K562 (cell line): ENCODE measurements at regions not wholly inside any gene's neighbourhood (a gene's known extent, or its start where the extent isn't known, plus 50 kb on each side); places are given as distances from the start of the nearest gene placed in this dataset.

Experiments
- ATAC-seq: fragments of 200-7000 bp; cut with Tn5 transposase; 3 replicates; pipeline ENCODE4 v1.9.1; 2020; ENCODE audit warnings: moderate library complexity
- BruUV-seq: library from RNA; stranded (reverse); fragments of 400-500 nt; replicated peaks from 2 replicates; lab custom pipeline; 2021; lab: Mats Ljungman, UMichigan
- CTCF ChIA-PET: fragments of 300-600 bp; formaldehyde crosslinking; extraction: SDS; loops from one replicate; lab custom pipeline; 2021; ENCODE audit warnings: low intra/inter-chr PET ratio; lab: Yijun Ruan, JAX
- POLR2A ChIA-PET: fragments of 300-600, 350-650 bp; sonication (Branson Sonifier 250); formaldehyde crosslinking; extraction: SDS; loops from one replicate; lab custom pipeline; 2021; ENCODE audit warnings: antibody characterized with exemption, inconsistent platforms; lab: Yijun Ruan, JAX
- DNase-seq, 4 experiments: peaks; one replicate each; pipeline versions ENCODE4 v3.0.0 to v3.0.0-alpha.2; 2011 to 2018; ENCODE audit warnings: low spot score in 3 of 4, mixed read lengths in 3 of 4; ENCODE audit errors: extremely low read depth in 1 of 4
- FAIRE-seq: peaks from 2 replicates; lab custom pipeline; 2011; peaks lifted over from hg19 to GRCh38; lab: Jason Lieb, UNC
- H2AFZ ChIP-seq: 2 replicates; pipeline ENCODE4 v1.6.0; 2011; ENCODE audit warnings: low read depth, low read length, control low read depth, inconsistent platforms
- H3K27ac ChIP-seq: fragments of 200-600 bp; 3 replicates; pipeline ENCODE4 v1.8.0; 2011; ENCODE audit warnings: low read depth, mild to moderate bottlenecking, control low read depth, inconsistent platforms, low read length, moderate library complexity, mixed read lengths; ENCODE audit errors: extremely low read depth
- H3K27me3 ChIP-seq, 2 experiments: fragments of 300-600 bp in 1 of 2; 2 replicates in 1 of 2; 3 replicates in 1 of 2; pipeline versions ENCODE4 v1.6.0 to v1.8.0; 2011; ENCODE audit warnings: inconsistent platforms in 2 of 2, low read length in 2 of 2, mild to moderate bottlenecking in 1 of 2, mixed read lengths in 1 of 2, moderate library complexity in 1 of 2; ENCODE audit not compliant: control insufficient read depth in 2 of 2, insufficient read depth in 2 of 2
- H3K36me3 ChIP-seq: fragments of 300-600 bp; 3 replicates; pipeline ENCODE4 v1.8.0; 2011; ENCODE audit warnings: mild to moderate bottlenecking, low read length, inconsistent platforms; ENCODE audit not compliant: control insufficient read depth, insufficient read depth
- H3K4me1 ChIP-seq, 2 experiments: fragments of 200-600 bp in 1 of 2; replicated peaks in 1 of 2; 2 replicates in 1 of 2; 3 replicates in 1 of 2; pipeline versions ENCODE4 v1.5.1 to v1.8.0; 2011; ENCODE audit warnings: inconsistent platforms in 2 of 2, low read length in 2 of 2, mild to moderate bottlenecking in 1 of 2, mixed read lengths in 1 of 2, moderate library complexity in 1 of 2; ENCODE audit not compliant: control insufficient read depth in 2 of 2, insufficient read depth in 2 of 2
- H3K4me2 ChIP-seq: 2 replicates; pipeline ENCODE4 v1.6.1; 2011; ENCODE audit warnings: low read length, control low read depth, inconsistent platforms, mixed read lengths; ENCODE audit not compliant: insufficient read depth
- H3K4me3 ChIP-seq: fragments of 200-600 bp; sonication (generic), shearing (Covaris generic); 2 replicates; pipeline ENCODE4 v1.5.1; 2016; ENCODE audit warnings: control low read depth, inconsistent platforms
- H3K79me2 ChIP-seq: fragments of 200-600 bp; 3 replicates; pipeline ENCODE4 v1.8.0; 2011; ENCODE audit warnings: low read length, inconsistent platforms; ENCODE audit not compliant: control insufficient read depth, insufficient read depth
- H3K9ac ChIP-seq, 2 experiments: 2 replicates each; pipeline versions ENCODE4 v1.6.0 to v1.6.1; 2011; ENCODE audit warnings: low read depth in 2 of 2, low read length in 2 of 2, control low read depth in 1 of 2, inconsistent platforms in 1 of 2, mild to moderate bottlenecking in 1 of 2, mixed read lengths in 1 of 2; ENCODE audit not compliant: insufficient read depth in 1 of 2
- H3K9me1 ChIP-seq: one replicate; pipeline ENCODE4 v1.6.0; 2011; ENCODE audit warnings: inconsistent platforms, mild to moderate bottlenecking, low read length, moderate library complexity; ENCODE audit not compliant: control insufficient read depth, insufficient read depth
- H3K9me3 ChIP-seq: replicated peaks from 2 replicates; pipeline ENCODE4 v1.5.1; 2011; ENCODE audit warnings: low read depth, low read length, inconsistent platforms; ENCODE audit not compliant: control insufficient read depth, insufficient read depth
- H4K20me1 ChIP-seq: replicated peaks from 2 replicates; pipeline ENCODE4 v1.6.1; 2011; ENCODE audit warnings: low read length, inconsistent platforms, mixed read lengths; ENCODE audit not compliant: control insufficient read depth, insufficient read depth
- BRCA1 ChIP-seq, 2 experiments: fragments of 450-650 bp in 1 of 2; sonication (generic) in 1 of 2; formaldehyde crosslinking in 1 of 2; IDR thresholded peaks; 2 replicates each; pipeline versions ENCODE4 v1.5.0 to v1.6.1; 2017 to 2020; ENCODE audit warnings: mild to moderate bottlenecking in 1 of 2, missing genetic modification reagents in 1 of 2
- DPF2 ChIP-seq: fragments of 450-650 bp; IDR thresholded peaks from 2 replicates; pipeline ENCODE4 v1.6.1; 2016
- EWSR1 ChIP-seq: fragments of 450-650 bp; IDR thresholded peaks from 2 replicates; pipeline ENCODE4 v1.6.1; 2018; ENCODE audit warnings: borderline replicate concordance, mild to moderate bottlenecking, low read depth, moderate library complexity; ENCODE audit not compliant: partially characterized antibody
- HMG20A ChIP-seq: fragments of 450-650 bp; formaldehyde crosslinking; conservative IDR thresholded peaks from 2 replicates; pipeline ENCODE4 v1.4.0; 2020; ENCODE audit warnings: mild to moderate bottlenecking, mixed read lengths
- KLF16 ChIP-seq: IDR thresholded peaks from 2 replicates; pipeline ENCODE4 v1.6.1; 2016; ENCODE audit warnings: antibody characterized with exemption
- MAZ ChIP-seq, 2 experiments: fragments of 450-650 bp in 1 of 2; sonication (generic) in 1 of 2; formaldehyde crosslinking; IDR thresholded peaks in 1 of 2; conservative IDR thresholded peaks in 1 of 2; 2 replicates each; pipeline versions ENCODE4 v1.4.0 to v1.5.0; 2020; ENCODE audit warnings: mild to moderate bottlenecking in 1 of 2, missing genetic modification reagents in 1 of 2
- PHTF2 ChIP-seq: fragments of 250-450 bp; sonication (Bioruptor Pico); IDR thresholded peaks from 2 replicates; pipeline ENCODE4 v1.5.0; 2021; ENCODE audit warnings: mild to moderate bottlenecking
- SAFB ChIP-seq: fragments of 200-400 bp; formaldehyde crosslinking; IDR thresholded peaks from 2 replicates; pipeline ENCODE4 v1.6.1; 2017; ENCODE audit warnings: low read depth, low read length, borderline replicate concordance
- SREBF1 ChIP-seq: fragments of 150-350 bp; IDR thresholded peaks from 2 replicates; pipeline ENCODE4 v1.6.1; 2014; ENCODE audit warnings: antibody characterized with exemption, low read depth, low read length, borderline replicate concordance
- STAG1 ChIP-seq: sonication (generic); formaldehyde crosslinking; IDR thresholded peaks from 2 replicates; pipeline ENCODE4 v1.5.0; 2020; ENCODE audit warnings: missing genetic modification reagents, borderline replicate concordance
- ZNF124 ChIP-seq: sonication (generic); formaldehyde crosslinking; IDR thresholded peaks from 2 replicates; pipeline ENCODE4 v1.8.1; 2022; ENCODE audit warnings: missing genetic modification reagents
- ZNF165 ChIP-seq: fragments of 250-450 bp; sonication (Bioruptor Pico); IDR thresholded peaks from 2 replicates; pipeline ENCODE4 v1.4.0; 2020; ENCODE audit warnings: borderline replicate concordance
- ZNF79 ChIP-seq: fragments of 250-450 bp; sonication (Bioruptor Pico); IDR thresholded peaks from 2 replicates; pipeline ENCODE4 v1.4.0; 2020; ENCODE audit warnings: low read depth, mild to moderate bottlenecking, moderate library complexity
- WGBS: fragments of 100-300 bp; shearing (Covaris generic); methylation state at CpG from one replicate; pipeline ENCODE4 v1.1.6; 2016; ENCODE audit warnings: low coverage, mixed read lengths; ENCODE audit not compliant: insufficient coverage; ENCODE audit errors: missing lambda C conversion rate; 5-methylcytosine and 5-hydroxymethylcytosine counted together
- in situ Hi-C: fragments of 300-500 bp; cut with MboI; formaldehyde crosslinking; loops from 4 replicates; pipeline ENCODE4 v1.15.0; 2018; ENCODE audit warnings: inconsistent platforms, mixed read lengths
- intact Hi-C: fragments of 100-400 bp; cut with micrococcal nuclease; formaldehyde crosslinking; loops from 2 replicates; pipeline ENCODE4 v1.14.2; 2022
- TF ChIP-seq, protein P1 (sequence below): fragments of 450-650 bp; IDR thresholded peaks from 2 replicates; pipeline ENCODE4 v1.6.1; 2016; ENCODE audit warnings: mild to moderate bottlenecking, moderate library complexity

DNA sequence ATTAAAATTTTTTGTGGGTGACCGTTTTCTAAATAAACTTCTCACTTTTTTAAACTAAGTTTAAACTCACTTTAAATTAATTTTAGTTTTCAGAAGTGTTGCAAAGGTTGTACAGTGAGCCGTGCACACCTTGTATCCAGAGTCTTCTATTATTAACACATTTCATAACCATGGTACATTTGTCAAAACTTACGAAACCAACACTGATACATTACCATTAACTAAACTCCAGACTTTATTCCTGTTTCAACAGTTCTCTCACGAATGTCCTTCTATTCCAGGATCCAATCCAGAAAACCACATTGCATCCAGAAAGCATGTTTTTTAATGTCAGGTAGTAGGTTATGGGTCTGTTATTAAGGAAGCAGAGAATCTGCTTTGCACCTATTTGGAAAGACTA, 319.9 kb downstream of the CBLN4 start:
- CTCF ChIA-PET, result no interaction called here
- POLR2A ChIA-PET, result no interaction called here
- 2% methylated on average over 4 of the region's 4 CpGs for WGBS
- Histone ChIP-seq H3K9ac (no peak overlapping the region), H3K79me2 (no peaks in the 10 kb centered on the region), H3K36me3 (no peaks in the 10 kb centered on the region), H3K4me3 (no peak overlapping the region), H3K9me1 (no peaks in the 10 kb centered on the region), H3K27me3 (no peaks in the 10 kb centered on the region), H4K20me1 (no peaks in the 10 kb centered on the region), H3K4me1 (no peaks in the 10 kb centered on the region), H3K27ac (no peak overlapping the region), H3K4me2 (no peak overlapping the region), H3K9me3 (no peaks in the 10 kb centered on the region), H2AFZ (no peak overlapping the region)
- DNase-seq, result no peak
- no TSS peak for BruUV-seq
- ATAC-seq, result no peak
- no peak for FAIRE-seq
- in situ Hi-C loops, result no loop called here
- intact Hi-C loops, result no loop called here
- no peak for TF ChIP-seq EWSR1
- no peak for TF ChIP-seq ZNF124 (CRISPR knock-in tag)
- no peak for TF ChIP-seq MAZ (CRISPR knock-in tag; conservative IDR thresholded peaks at IDR 0.05 in 1 of 2, IDR thresholded peaks at IDR 0.05 in 1 of 2)
- no peak for TF ChIP-seq PHTF2 (CRISPR knock-in tag)
- TF ChIP-seq SREBF1, result no peak
- TF ChIP-seq ZNF165, result no peak
- no peak for TF ChIP-seq KLF16
- no peak for TF ChIP-seq STAG1 (CRISPR knock-in tag)
- TF ChIP-seq HMG20A (CRISPR knock-in tag), result no peak
- TF ChIP-seq, protein P1, sequence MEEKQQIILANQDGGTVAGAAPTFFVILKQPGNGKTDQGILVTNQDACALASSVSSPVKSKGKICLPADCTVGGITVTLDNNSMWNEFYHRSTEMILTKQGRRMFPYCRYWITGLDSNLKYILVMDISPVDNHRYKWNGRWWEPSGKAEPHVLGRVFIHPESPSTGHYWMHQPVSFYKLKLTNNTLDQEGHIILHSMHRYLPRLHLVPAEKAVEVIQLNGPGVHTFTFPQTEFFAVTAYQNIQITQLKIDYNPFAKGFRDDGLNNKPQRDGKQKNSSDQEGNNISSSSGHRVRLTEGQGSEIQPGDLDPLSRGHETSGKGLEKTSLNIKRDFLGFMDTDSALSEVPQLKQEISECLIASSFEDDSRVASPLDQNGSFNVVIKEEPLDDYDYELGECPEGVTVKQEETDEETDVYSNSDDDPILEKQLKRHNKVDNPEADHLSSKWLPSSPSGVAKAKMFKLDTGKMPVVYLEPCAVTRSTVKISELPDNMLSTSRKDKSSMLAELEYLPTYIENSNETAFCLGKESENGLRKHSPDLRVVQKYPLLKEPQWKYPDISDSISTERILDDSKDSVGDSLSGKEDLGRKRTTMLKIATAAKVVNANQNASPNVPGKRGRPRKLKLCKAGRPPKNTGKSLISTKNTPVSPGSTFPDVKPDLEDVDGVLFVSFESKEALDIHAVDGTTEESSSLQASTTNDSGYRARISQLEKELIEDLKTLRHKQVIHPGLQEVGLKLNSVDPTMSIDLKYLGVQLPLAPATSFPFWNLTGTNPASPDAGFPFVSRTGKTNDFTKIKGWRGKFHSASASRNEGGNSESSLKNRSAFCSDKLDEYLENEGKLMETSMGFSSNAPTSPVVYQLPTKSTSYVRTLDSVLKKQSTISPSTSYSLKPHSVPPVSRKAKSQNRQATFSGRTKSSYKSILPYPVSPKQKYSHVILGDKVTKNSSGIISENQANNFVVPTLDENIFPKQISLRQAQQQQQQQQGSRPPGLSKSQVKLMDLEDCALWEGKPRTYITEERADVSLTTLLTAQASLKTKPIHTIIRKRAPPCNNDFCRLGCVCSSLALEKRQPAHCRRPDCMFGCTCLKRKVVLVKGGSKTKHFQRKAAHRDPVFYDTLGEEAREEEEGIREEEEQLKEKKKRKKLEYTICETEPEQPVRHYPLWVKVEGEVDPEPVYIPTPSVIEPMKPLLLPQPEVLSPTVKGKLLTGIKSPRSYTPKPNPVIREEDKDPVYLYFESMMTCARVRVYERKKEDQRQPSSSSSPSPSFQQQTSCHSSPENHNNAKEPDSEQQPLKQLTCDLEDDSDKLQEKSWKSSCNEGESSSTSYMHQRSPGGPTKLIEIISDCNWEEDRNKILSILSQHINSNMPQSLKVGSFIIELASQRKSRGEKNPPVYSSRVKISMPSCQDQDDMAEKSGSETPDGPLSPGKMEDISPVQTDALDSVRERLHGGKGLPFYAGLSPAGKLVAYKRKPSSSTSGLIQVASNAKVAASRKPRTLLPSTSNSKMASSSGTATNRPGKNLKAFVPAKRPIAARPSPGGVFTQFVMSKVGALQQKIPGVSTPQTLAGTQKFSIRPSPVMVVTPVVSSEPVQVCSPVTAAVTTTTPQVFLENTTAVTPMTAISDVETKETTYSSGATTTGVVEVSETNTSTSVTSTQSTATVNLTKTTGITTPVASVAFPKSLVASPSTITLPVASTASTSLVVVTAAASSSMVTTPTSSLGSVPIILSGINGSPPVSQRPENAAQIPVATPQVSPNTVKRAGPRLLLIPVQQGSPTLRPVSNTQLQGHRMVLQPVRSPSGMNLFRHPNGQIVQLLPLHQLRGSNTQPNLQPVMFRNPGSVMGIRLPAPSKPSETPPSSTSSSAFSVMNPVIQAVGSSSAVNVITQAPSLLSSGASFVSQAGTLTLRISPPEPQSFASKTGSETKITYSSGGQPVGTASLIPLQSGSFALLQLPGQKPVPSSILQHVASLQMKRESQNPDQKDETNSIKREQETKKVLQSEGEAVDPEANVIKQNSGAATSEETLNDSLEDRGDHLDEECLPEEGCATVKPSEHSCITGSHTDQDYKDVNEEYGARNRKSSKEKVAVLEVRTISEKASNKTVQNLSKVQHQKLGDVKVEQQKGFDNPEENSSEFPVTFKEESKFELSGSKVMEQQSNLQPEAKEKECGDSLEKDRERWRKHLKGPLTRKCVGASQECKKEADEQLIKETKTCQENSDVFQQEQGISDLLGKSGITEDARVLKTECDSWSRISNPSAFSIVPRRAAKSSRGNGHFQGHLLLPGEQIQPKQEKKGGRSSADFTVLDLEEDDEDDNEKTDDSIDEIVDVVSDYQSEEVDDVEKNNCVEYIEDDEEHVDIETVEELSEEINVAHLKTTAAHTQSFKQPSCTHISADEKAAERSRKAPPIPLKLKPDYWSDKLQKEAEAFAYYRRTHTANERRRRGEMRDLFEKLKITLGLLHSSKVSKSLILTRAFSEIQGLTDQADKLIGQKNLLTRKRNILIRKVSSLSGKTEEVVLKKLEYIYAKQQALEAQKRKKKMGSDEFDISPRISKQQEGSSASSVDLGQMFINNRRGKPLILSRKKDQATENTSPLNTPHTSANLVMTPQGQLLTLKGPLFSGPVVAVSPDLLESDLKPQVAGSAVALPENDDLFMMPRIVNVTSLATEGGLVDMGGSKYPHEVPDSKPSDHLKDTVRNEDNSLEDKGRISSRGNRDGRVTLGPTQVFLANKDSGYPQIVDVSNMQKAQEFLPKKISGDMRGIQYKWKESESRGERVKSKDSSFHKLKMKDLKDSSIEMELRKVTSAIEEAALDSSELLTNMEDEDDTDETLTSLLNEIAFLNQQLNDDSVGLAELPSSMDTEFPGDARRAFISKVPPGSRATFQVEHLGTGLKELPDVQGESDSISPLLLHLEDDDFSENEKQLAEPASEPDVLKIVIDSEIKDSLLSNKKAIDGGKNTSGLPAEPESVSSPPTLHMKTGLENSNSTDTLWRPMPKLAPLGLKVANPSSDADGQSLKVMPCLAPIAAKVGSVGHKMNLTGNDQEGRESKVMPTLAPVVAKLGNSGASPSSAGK, result no peak
- TF ChIP-seq DPF2, result no peak
- no peak for TF ChIP-seq ZNF79 (CRISPR knock-in tag)
- TF ChIP-seq BRCA1 (IDR thresholded peaks at IDR 0.05), result no peak
- TF ChIP-seq BRCA1 (CRISPR knock-in tag; IDR thresholded peaks at IDR 0.05), result no peak
- no peak for TF ChIP-seq SAFB
